ENCODE measurements at regions not wholly inside any gene's neighbourhood (a gene's known extent, or its start where the extent isn't known, plus 50 kb on each side); places are given as distances from the start of the nearest gene placed in this dataset.

DNA sequence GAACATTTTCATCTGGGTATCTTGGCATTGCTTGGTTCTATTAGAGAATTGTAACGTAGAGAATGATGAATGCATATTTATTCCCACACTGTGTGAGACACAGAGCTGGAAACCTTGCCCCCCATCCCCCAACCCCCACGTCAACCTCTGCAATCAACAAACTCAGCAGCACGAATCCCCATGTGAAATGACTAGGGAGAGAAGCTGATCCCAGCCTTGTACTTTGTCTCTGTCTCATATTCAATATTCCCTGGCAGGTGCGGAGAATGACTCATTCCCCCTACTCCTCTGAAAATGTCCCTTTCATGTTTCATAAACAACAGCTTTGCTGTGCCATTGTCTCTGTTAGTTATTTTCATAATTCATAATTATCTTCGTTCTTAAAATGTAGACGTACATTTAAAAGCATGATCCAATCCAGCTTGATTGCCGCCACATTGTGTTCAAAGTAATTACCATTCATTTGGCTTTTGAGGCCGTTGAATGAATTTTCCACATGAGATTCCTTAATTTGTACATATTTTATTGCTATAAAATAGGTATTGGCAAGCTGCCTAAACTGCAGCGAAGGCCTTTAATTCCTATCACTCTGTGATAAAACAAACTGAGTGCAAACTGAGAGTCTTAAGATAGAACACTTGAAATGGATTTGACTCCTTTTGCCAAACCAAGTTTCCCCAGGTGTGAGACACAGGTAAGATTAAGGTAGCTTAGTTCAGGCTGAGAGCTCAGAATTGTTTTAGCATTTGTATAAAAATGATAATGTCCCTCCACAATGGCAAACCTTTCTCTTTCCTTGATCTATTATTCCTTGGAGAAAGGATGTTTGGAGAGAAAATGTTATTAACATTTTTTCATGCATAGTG is 920.2 kb downstream of the TYW1 start:
- TF ChIP-seq, protein P1, sequence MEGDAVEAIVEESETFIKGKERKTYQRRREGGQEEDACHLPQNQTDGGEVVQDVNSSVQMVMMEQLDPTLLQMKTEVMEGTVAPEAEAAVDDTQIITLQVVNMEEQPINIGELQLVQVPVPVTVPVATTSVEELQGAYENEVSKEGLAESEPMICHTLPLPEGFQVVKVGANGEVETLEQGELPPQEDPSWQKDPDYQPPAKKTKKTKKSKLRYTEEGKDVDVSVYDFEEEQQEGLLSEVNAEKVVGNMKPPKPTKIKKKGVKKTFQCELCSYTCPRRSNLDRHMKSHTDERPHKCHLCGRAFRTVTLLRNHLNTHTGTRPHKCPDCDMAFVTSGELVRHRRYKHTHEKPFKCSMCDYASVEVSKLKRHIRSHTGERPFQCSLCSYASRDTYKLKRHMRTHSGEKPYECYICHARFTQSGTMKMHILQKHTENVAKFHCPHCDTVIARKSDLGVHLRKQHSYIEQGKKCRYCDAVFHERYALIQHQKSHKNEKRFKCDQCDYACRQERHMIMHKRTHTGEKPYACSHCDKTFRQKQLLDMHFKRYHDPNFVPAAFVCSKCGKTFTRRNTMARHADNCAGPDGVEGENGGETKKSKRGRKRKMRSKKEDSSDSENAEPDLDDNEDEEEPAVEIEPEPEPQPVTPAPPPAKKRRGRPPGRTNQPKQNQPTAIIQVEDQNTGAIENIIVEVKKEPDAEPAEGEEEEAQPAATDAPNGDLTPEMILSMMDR (IDR thresholded peaks at IDR 0.05): no peak

- TF ChIP-seq, protein P1 (IDR thresholded peaks at IDR 0.05): no peak
These were observed 920.8 kb downstream of the TYW1 start for GRCh38 chr7:67917437-67917755.

DNA sequence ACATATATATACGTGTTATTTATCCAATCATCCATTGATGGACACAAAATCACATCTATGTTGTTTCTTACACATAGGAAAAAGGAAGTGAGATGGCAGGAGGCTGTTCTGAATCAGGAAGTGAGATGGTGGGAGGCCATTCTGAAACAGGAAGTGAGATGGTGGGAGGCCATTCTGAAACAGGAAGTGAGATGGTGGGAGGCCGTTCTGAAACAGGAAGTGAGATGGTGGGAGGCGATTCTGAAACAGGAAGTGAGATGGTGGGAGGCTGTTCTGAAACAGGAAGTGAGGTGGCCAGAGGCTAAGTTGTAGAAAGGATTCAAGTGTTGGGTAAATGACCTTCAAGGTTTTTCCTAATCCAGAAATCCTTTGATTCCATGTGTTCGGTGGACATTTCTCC is 921.5 kb downstream of the TYW1 start:
- TF ChIP-seq, protein P1 (IDR thresholded peaks at IDR 0.05): no peak

GRCh38 chr7:67923286-67923685 is 926.7 kb downstream of the TYW1 start:
- TF ChIP-seq, protein P1 (IDR thresholded peaks at IDR 0.05): no peak

DNA sequence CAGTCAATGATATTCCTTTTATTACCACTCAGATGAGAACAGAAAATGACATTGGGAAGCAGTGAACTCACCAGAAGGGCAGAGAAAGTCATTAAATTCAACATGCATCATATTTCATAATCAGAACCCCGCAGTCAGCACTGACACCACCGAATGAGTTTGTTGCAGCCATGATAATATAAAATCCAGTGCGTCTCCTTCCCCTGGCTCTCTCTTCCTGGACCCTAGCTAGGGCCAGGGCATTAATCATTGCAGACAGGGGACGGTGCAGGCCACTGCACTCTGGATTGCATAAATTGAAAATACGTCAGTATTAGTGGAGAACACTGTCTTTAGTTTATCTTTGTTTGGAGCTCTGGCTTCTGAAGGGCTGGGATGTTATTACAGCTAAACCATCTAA is 931.5 kb downstream of the TYW1 start:
- TF ChIP-seq, protein P1 (IDR thresholded peaks at IDR 0.05): no peak

GRCh38 chr7:67940400-67940799 is 943.8 kb downstream of the TYW1 start:
- TF ChIP-seq, protein P1 (IDR thresholded peaks at IDR 0.05): no peak

- TF ChIP-seq, protein P1 (IDR thresholded peaks at IDR 0.05): no peak
These were observed 950.6 kb downstream of the TYW1 start for GRCh38 chr7:67947191-67947590.

DNA sequence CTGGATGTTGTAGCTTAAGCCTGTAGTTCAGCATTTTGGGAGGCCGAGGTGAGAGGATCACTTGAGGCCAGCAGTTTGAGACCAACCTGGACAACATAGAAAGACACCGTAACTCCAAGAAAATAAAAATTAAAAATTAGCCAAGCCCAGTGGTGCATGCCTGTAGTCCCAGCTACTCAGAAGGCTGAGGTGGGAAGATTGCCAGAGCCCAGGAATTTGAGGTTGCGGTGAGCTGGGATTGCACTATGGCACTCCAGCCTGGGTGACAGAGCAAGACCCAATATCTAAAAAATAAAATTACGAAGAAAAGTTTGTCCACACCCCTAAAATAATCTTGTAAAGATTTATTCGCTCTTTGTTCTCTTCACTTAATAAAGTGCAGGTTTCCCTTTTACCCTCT is 951.0 kb downstream of the TYW1 start:
- TF ChIP-seq, protein P1 (IDR thresholded peaks at IDR 0.05): no peak
